Stomach (tissue), 4 donors: ENCODE measurements at regions not wholly inside any gene's neighbourhood (a gene's known extent, or its start where the extent isn't known, plus 50 kb on each side); places are given as distances from the start of the nearest gene placed in this dataset.

Experiments
- EP300 ChIP-seq: sonication (generic); formaldehyde crosslinking; IDR thresholded peaks from one replicate; pipeline ENCODE4 v1.6.1; 2017; ENCODE audit warnings: antibody characterized with exemption
- POLR2A ChIP-seq, 4 donors: fragments of 450-650 bp; IDR thresholded peaks; one replicate each; pipeline ENCODE4 v1.6.1; 2016; ENCODE audit warnings: antibody characterized with exemption in 4 of 4, control low read depth in 2 of 4, mild to moderate bottlenecking in 1 of 4, moderate library complexity in 1 of 4
- POLR2AphosphoS5 ChIP-seq, 3 donors: sonication (generic); formaldehyde crosslinking; IDR thresholded peaks; one replicate each; pipeline ENCODE4 v1.6.1; 2016; ENCODE audit warnings: antibody characterized with exemption in 3 of 3
- TF ChIP-seq, protein P1 (sequence below), 7 experiments: fragments of 450-650 bp in 4 of 7; fragments of 200-600 bp in 3 of 7; sonication (generic) in 3 of 7; IDR thresholded peaks; one replicate each; pipeline ENCODE4 v1.5.1; 2016 to 2019; ENCODE audit warnings: antibody characterized with exemption in 7 of 7, control low read depth in 2 of 7, mild to moderate bottlenecking in 1 of 7

DNA sequence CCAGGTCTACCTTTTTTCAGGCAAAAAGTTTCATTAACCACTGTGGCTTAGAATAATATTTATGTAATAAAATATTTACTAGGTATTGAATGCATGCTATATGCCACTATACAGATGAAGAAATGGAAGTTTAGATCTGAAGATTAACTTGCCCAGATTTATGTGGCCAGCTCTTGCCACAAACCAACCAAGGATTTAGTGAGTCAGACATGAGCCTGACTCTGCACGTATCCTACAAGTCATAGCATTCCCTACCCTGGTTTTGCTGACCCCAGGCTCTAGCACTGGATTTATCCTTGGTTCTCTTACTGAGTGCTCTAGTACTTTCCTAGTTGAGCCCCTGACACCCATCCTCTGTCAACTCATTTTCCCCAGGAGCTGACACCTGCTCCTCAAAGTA, 75.4 kb downstream of the ANKEF1 start:
- TF ChIP-seq POLR2A (IDR thresholded peaks at IDR 0.05) (no peak), POLR2AphosphoS5 (IDR thresholded peaks at IDR 0.05) (no peak), EP300 (no peak)
- TF ChIP-seq, protein P1, sequence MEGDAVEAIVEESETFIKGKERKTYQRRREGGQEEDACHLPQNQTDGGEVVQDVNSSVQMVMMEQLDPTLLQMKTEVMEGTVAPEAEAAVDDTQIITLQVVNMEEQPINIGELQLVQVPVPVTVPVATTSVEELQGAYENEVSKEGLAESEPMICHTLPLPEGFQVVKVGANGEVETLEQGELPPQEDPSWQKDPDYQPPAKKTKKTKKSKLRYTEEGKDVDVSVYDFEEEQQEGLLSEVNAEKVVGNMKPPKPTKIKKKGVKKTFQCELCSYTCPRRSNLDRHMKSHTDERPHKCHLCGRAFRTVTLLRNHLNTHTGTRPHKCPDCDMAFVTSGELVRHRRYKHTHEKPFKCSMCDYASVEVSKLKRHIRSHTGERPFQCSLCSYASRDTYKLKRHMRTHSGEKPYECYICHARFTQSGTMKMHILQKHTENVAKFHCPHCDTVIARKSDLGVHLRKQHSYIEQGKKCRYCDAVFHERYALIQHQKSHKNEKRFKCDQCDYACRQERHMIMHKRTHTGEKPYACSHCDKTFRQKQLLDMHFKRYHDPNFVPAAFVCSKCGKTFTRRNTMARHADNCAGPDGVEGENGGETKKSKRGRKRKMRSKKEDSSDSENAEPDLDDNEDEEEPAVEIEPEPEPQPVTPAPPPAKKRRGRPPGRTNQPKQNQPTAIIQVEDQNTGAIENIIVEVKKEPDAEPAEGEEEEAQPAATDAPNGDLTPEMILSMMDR (IDR thresholded peaks at IDR 0.05): no peak
